Thyroid gland (tissue), 4 donors: ENCODE measurements at regions not wholly inside any gene's neighbourhood (a gene's known extent, or its start where the extent isn't known, plus 50 kb on each side); places are given as distances from the start of the nearest gene placed in this dataset.

Experiments used
- DNase-seq, 2 donors: peaks; one replicate each; pipeline ENCODE4 v3.0.0-alpha.2; 2019
- H3K27ac ChIP-seq, 3 donors: fragments of 200-600 bp; sonication (generic); 1 replicate in 2 of 3; 2 replicates in 1 of 3; pipeline ENCODE4 v1.5.1; 2016 to 2019; ENCODE audit warnings: mild to moderate bottlenecking in 1 of 3, moderate library complexity in 1 of 3
- H3K27me3 ChIP-seq: fragments of 200-600 bp; sonication (generic); one replicate; pipeline ENCODE4 v1.5.1; 2019
- H3K36me3 ChIP-seq, 2 donors: fragments of 200-600 bp; sonication (generic); one replicate each; pipeline ENCODE4 v1.5.1; 2016 to 2019
- H3K4me1 ChIP-seq, 2 donors: fragments of 200-600 bp; sonication (generic); one replicate each; pipeline ENCODE4 v1.5.1; 2017 to 2019
- H3K4me3 ChIP-seq, 3 donors: fragments of 200-600 bp; sonication (generic); replicated peaks in 1 of 3; 1 replicate in 2 of 3; 2 replicates in 1 of 3; pipeline ENCODE4 v1.5.1; 2016; ENCODE audit warnings: mild to moderate bottlenecking in 1 of 3
- H3K9me3 ChIP-seq: fragments of 200-600 bp; sonication (generic); one replicate; pipeline ENCODE4 v1.5.1; 2017
- POLR2A ChIP-seq, 2 donors: fragments of 450-650 bp; IDR thresholded peaks; one replicate each; pipeline ENCODE4 v1.6.1; 2017; ENCODE audit warnings: antibody characterized with exemption in 2 of 2, mild to moderate bottlenecking in 2 of 2, moderate library complexity in 1 of 2
- WGBS, 2 donors: methylation state at CpG; one replicate each; pipeline ENCODE4 v1.1.5; 2017; 5-methylcytosine and 5-hydroxymethylcytosine counted together
- intact Hi-C: fragments of 100-400 bp; cut with DNase I; formaldehyde crosslinking; loops from one replicate; pipeline ENCODE4 v1.15.1; 2023
- TF ChIP-seq, protein P1 (sequence below), 6 experiments: fragments of 200-600 bp in 3 of 6; fragments of 450-650 bp in 3 of 6; sonication (generic) in 3 of 6; IDR thresholded peaks; one replicate each; pipeline ENCODE4 v1.5.1; 2016 to 2019; ENCODE audit warnings: antibody characterized with exemption in 6 of 6, mild to moderate bottlenecking in 2 of 6, inconsistent platforms in 1 of 6, moderate library complexity in 1 of 6

DNA sequence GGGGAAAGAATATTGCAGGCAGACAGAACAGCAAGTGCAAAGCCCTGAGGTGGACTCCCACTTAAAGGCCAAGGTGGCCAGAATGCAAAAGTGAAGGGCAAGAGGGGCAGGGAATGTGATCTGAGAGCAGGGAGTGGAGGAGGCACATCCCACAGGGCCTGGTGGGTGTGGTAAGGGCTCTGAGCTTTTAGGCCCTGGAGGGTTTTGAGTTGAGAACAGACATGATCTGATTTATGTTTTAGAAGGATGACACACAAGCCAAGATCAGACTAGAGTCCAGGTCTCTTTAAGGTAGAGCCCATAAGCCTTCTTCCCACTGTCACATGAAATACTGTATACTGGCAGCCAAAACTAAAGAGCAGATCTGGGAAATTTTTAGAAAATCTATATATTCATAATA lies 162.5 kb downstream of the SLC38A4 start:
- no peaks in the 10 kb centered on the region for H3K9me3 ChIP-seq
- no peaks in the 10 kb centered on the region for H3K27me3 ChIP-seq
- no peaks in the 10 kb centered on the region for H3K36me3 ChIP-seq
- H3K27ac ChIP-seq = no peak overlapping the region
- no peak overlapping the region for H3K4me3 ChIP-seq
- intact Hi-C loops = loop anchor here (10.0 kb wide), 1 partner anchor 299 kb away; no protein-coding TSS in a partner anchor
- no peak for DNase-seq
- H3K4me1 ChIP-seq = peaks cover 0 to 5% of the 10 kb centered on the region in 2 donors
- TF ChIP-seq POLR2A (IDR thresholded peaks at IDR 0.05) = no peak
- TF ChIP-seq, protein P1, sequence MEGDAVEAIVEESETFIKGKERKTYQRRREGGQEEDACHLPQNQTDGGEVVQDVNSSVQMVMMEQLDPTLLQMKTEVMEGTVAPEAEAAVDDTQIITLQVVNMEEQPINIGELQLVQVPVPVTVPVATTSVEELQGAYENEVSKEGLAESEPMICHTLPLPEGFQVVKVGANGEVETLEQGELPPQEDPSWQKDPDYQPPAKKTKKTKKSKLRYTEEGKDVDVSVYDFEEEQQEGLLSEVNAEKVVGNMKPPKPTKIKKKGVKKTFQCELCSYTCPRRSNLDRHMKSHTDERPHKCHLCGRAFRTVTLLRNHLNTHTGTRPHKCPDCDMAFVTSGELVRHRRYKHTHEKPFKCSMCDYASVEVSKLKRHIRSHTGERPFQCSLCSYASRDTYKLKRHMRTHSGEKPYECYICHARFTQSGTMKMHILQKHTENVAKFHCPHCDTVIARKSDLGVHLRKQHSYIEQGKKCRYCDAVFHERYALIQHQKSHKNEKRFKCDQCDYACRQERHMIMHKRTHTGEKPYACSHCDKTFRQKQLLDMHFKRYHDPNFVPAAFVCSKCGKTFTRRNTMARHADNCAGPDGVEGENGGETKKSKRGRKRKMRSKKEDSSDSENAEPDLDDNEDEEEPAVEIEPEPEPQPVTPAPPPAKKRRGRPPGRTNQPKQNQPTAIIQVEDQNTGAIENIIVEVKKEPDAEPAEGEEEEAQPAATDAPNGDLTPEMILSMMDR (IDR thresholded peaks at IDR 0.05) = no peak

DNA sequence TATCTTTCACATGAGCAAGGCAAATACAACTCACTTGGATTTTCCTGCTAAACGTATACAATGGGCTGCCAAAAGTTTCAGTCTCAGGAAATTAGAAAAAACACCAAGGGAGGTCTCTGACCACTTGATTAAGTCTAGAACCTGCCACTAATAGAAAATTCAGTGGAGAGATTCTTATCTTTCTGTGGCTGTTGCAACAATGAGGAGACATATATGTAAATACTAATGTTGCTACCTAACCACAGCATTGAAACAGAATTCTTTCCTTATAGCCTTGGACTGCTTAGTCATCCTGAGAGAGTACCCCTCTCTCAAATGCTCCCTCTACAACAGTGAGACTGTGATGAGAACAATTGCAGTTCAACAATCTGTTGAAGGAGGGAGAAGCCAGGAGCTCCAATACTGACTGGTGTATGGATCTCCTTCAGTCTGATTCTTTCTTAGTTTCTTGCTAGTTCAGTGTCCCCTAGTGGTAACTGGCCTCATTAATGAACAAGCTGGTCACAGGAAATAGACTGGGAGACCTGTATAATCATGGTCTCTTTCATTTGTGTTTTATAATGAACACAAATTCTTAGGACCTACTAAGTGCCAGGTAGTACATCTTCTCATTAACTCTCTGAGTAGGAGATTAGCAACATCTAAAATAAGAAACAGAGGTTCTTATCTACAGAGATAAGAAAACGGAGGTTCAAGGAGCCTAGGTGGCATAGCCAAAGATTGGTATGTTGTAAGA lies 164.5 kb downstream of the SLC38A4 start:
- TF ChIP-seq, protein P1 (IDR thresholded peaks at IDR 0.05) = peak; percentile 42 to 88 (median 71)
- no peak for TF ChIP-seq POLR2A (IDR thresholded peaks at IDR 0.05)
- Histone ChIP-seq H3K36me3 (no peaks in the 10 kb centered on the region), H3K27me3 (no peaks in the 10 kb centered on the region), H3K4me3 (no peak overlapping the region), H3K4me1 (peaks cover 0 to 5% of the 10 kb centered on the region in 2 donors), H3K9me3 (no peaks in the 10 kb centered on the region), H3K27ac (peak overlapping the region; percentile 3 to 54 (median 27))
- WGBS, 2 donors = 55 to 64% methylated on average over 2 of the region's 2 CpGs
- intact Hi-C loops = loop anchor here (10.0 kb wide), 1 partner anchor 296 kb away; no protein-coding TSS in a partner anchor
- peak in 1 of 2 donors; percentile 5 for DNase-seq

- H3K9me3 ChIP-seq = no peaks in the 10 kb centered on the region
- H3K27me3 ChIP-seq = no peaks in the 10 kb centered on the region
- peak overlapping the region; percentile 3 to 54 (median 27) for H3K27ac ChIP-seq
- no peak overlapping the region for H3K4me3 ChIP-seq
- intact Hi-C loops = loop anchor here (10.0 kb wide), 1 partner anchor 296 kb away; no protein-coding TSS in a partner anchor
- DNase-seq = no peak
- H3K4me1 ChIP-seq = peaks cover 0 to 5% of the 10 kb centered on the region in 2 donors
- no peaks in the 10 kb centered on the region for H3K36me3 ChIP-seq
- WGBS, 2 donors = 70 to 82% methylated on average over 5 of the region's 5 CpGs
- TF ChIP-seq POLR2A (IDR thresholded peaks at IDR 0.05) = no peak
- TF ChIP-seq, protein P1 (IDR thresholded peaks at IDR 0.05) = no peak
Measured at GRCh38 chr12:46660719-46661109, 165.1 kb downstream of the SLC38A4 start.

GRCh38 chr12:46660276-46660675 lies 165.5 kb downstream of the SLC38A4 start:
- Histone ChIP-seq H3K27me3 (no peaks in the 10 kb centered on the region), H3K27ac (peak overlapping the region; percentile 27 to 54 (median 42)), H3K36me3 (no peaks in the 10 kb centered on the region), H3K9me3 (no peaks in the 10 kb centered on the region), H3K4me1 (peaks cover 0 to 5% of the 10 kb centered on the region in 2 donors), H3K4me3 (no peak overlapping the region)
- DNase-seq = no peak
- intact Hi-C loops = loop anchor here (10.0 kb wide), 1 partner anchor 295 kb away; no protein-coding TSS in a partner anchor
- TF ChIP-seq POLR2A (IDR thresholded peaks at IDR 0.05) = no peak
- TF ChIP-seq, protein P1 (IDR thresholded peaks at IDR 0.05) = no peak
- 67 to 82% methylated on average over 1 of the region's 1 CpG for WGBS, 2 donors

DNA sequence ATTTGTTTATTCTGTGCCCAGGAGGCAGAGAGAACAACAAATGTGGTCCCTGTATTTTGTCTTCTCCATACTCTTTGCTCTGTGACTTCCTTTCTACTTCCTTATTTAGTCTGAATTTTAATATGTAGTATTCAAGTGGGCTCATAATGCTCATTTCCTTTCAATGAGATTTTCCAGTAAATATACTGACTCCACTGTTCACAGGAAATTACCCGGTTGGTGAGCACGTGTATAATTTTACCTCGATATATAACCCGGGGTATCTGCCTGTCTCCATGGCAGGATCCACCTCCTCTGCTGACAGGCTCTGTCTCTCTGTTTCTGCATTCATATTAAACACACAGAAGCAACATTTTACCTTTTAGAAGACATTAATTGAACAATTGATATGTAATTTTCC lies 166.0 kb downstream of the SLC38A4 start:
- DNase-seq = no peak
- WGBS, 2 donors = 65 to 69% methylated on average over 4 of the region's 4 CpGs
- peaks cover 0 to 5% of the 10 kb centered on the region in 2 donors for H3K4me1 ChIP-seq
- H3K9me3 ChIP-seq = no peaks in the 10 kb centered on the region
- TF ChIP-seq POLR2A (IDR thresholded peaks at IDR 0.05) = no peak
- TF ChIP-seq, protein P1 (IDR thresholded peaks at IDR 0.05) = no peak
- intact Hi-C loops = loop anchor here (10.0 kb wide), 1 partner anchor 295 kb away; no protein-coding TSS in a partner anchor
- H3K27ac ChIP-seq = peak overlapping the region; percentile 27 to 54 (median 42)
- no peak overlapping the region for H3K4me3 ChIP-seq
- no peaks in the 10 kb centered on the region for H3K36me3 ChIP-seq
- no peaks in the 10 kb centered on the region for H3K27me3 ChIP-seq
